Common myeloid progenitor, CD34-positive (primary cell): ENCODE measurements at regions not wholly inside any gene's neighbourhood (a gene's known extent, or its start where the extent isn't known, plus 50 kb on each side); places are given as distances from the start of the nearest gene placed in this dataset.
A peak's percentile ranks its signal among the peaks of the same experiment; 100 is the strongest.

Source experiments
- CTCF ChIA-PET: fragments of 350-600 bp; sonication (Branson Sonifier 250); formaldehyde crosslinking; loops from one replicate; lab custom pipeline; 2021; ENCODE audit warnings: antibody characterized with exemption; lab: Charles Lee
- POLR2A ChIA-PET: fragments of 350-600 bp; sonication (Branson Sonifier 250); formaldehyde crosslinking; loops from one replicate; lab custom pipeline; 2021; ENCODE audit warnings: antibody characterized with exemption; lab: Charles Lee
- DNase-seq, 3 donors: peaks; one replicate each; pipeline versions ENCODE4 v3.0.0 to v3.0.0-alpha.2; 2013
- H3K27ac ChIP-seq, 2 experiments: 1 replicate in 1 of 2; 2 replicates in 1 of 2; pipeline ENCODE4 v1.7.0; 2013; ENCODE audit warnings: inconsistent platforms in 2 of 2, low read length in 2 of 2, mild to moderate bottlenecking in 2 of 2, low read depth in 1 of 2, moderate library complexity in 1 of 2; ENCODE audit not compliant: severe bottlenecking in 2 of 2, insufficient read depth in 1 of 2, poor library complexity in 1 of 2
- H3K27me3 ChIP-seq, 5 experiments: replicated peaks in 2 of 5; 1 replicate in 3 of 5; 2 replicates in 2 of 5; pipeline versions ENCODE4 v1.6.1 to v1.7.0; 2013; ENCODE audit warnings: low read length in 4 of 5, mild to moderate bottlenecking in 2 of 5, moderate library complexity in 2 of 5, inconsistent platforms in 1 of 5; ENCODE audit not compliant: insufficient read depth in 5 of 5, control insufficient read depth in 4 of 5
- H3K36me3 ChIP-seq, 4 experiments: 1 replicate in 2 of 4; 2 replicates in 2 of 4; pipeline versions ENCODE4 v1.6.1 to v1.7.0; 2013; ENCODE audit warnings: low read length in 3 of 4, control low read depth in 1 of 4, mild to moderate bottlenecking in 1 of 4; ENCODE audit not compliant: control insufficient read depth in 4 of 4, insufficient read depth in 4 of 4
- H3K4me1 ChIP-seq, 4 experiments: 1 replicate in 3 of 4; 2 replicates in 1 of 4; pipeline versions ENCODE4 v1.6.1 to v1.7.1; 2013; ENCODE audit warnings: low read length in 3 of 4, mild to moderate bottlenecking in 3 of 4, control low read depth in 1 of 4, inconsistent platforms in 1 of 4, moderate library complexity in 1 of 4; ENCODE audit not compliant: control insufficient read depth in 4 of 4, insufficient read depth in 4 of 4; ENCODE audit errors: control extremely low read depth in 1 of 4
- H3K4me3 ChIP-seq, 7 experiments: 1 replicate in 4 of 7; 2 replicates in 3 of 7; pipeline versions ENCODE4 v1.5.1 to v1.7.0; 2013; ENCODE audit warnings: mild to moderate bottlenecking in 7 of 7, low read length in 6 of 7, moderate library complexity in 6 of 7, inconsistent platforms in 2 of 7, low read depth in 2 of 7, control low read depth in 1 of 7; ENCODE audit not compliant: insufficient read depth in 4 of 7, control insufficient read depth in 1 of 7; ENCODE audit errors: extremely low read depth in 1 of 7
- H3K9me3 ChIP-seq, 5 experiments: 1 replicate in 4 of 5; 2 replicates in 1 of 5; pipeline versions ENCODE4 v1.6.1 to v1.7.1; 2013; ENCODE audit warnings: low read length in 4 of 5, mild to moderate bottlenecking in 2 of 5, inconsistent platforms in 1 of 5, low read depth in 1 of 5, moderate library complexity in 1 of 5; ENCODE audit not compliant: control insufficient read depth in 4 of 5, insufficient read depth in 2 of 5; ENCODE audit errors: control extremely low read depth in 1 of 5
- WGBS: methylation state at CpG from one replicate; pipeline ENCODE4 v1.1.5; 2013; ENCODE audit not compliant: insufficient coverage; 5-methylcytosine and 5-hydroxymethylcytosine counted together

DNA sequence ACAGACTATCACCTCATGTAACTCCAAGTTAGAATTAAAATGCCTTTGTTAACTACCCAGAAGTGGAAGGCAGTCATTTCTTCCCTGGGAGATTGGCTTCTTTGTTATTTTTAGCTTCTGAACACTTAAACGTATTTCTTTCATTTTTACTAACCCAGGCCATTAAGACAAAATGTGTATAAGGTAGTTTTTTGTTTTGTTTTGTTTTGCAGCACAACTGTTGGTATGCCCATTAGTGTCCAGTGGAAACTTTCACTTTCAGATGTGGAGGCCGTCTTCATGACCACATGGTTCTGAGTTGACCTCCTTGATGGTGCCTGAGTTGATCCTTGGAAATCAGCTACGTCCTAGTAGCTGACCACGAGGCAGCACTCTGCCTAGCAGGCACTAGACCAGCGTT lies 264.6 kb upstream of the ZNF608 start:
- POLR2A ChIA-PET = no interaction called here
- peaks cover 5 to 8% (median 5%) of the 10 kb centered on the region in 4 experiments for H3K4me1 ChIP-seq
- 93% methylated on average over 3 of the region's 5 CpGs for WGBS
- no peak for DNase-seq
- no peak overlapping the region for H3K27ac ChIP-seq
- CTCF ChIA-PET = no interaction called here
- no peaks in the 10 kb centered on the region for H3K27me3 ChIP-seq
- H3K4me3 ChIP-seq = no peak overlapping the region
- H3K36me3 ChIP-seq = no peaks in the 10 kb centered on the region
- H3K9me3 ChIP-seq = no peaks in the 10 kb centered on the region

DNA sequence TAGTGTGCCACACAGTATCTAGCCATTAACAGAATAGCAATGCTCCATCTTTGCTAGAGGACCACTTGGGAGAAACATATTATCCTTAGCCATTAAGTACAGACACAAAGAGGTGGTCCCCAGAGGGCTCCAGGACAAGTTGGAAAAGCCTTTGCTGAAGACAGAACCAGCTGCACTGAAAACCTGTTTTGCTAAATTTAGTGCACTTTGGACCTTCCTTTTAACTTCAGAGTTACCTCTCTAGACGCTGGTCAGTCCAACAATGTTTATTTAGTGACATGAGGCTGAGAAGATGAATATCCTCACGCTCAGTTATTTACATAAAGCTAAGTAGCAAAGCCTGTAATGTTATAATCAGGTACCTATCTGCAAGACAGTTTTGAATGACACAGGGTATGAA lies 265.0 kb upstream of the ZNF608 start:
- no peak overlapping the region for H3K27ac ChIP-seq
- H3K4me1 ChIP-seq = peaks cover under 1 to 4% (median 2%) of the 10 kb centered on the region in 4 experiments
- ChIA-PET CTCF (no interaction called here), POLR2A (no interaction called here)
- H3K36me3 ChIP-seq = no peaks in the 10 kb centered on the region
- no peak for DNase-seq
- H3K4me3 ChIP-seq = no peak overlapping the region
- no peaks in the 10 kb centered on the region for H3K27me3 ChIP-seq
- H3K9me3 ChIP-seq = no peaks in the 10 kb centered on the region
- WGBS = 100% methylated on average over 2 of the region's 2 CpGs

- Histone ChIP-seq H3K9me3 (no peaks in the 10 kb centered on the region), H3K27ac (no peak overlapping the region), H3K4me1 (no peaks in the 10 kb centered on the region), H3K36me3 (no peaks in the 10 kb centered on the region), H3K4me3 (no peak overlapping the region), H3K27me3 (no peaks in the 10 kb centered on the region)
- 40% methylated on average over 2 of the region's 4 CpGs for WGBS
- DNase-seq = peak in 2 of 3 donors; percentile 7 to 30
- ChIA-PET POLR2A (no interaction called here), CTCF (no interaction called here)
Measured at GRCh38 chr5:125011947-125012346, 265.5 kb upstream of the ZNF608 start.

DNA sequence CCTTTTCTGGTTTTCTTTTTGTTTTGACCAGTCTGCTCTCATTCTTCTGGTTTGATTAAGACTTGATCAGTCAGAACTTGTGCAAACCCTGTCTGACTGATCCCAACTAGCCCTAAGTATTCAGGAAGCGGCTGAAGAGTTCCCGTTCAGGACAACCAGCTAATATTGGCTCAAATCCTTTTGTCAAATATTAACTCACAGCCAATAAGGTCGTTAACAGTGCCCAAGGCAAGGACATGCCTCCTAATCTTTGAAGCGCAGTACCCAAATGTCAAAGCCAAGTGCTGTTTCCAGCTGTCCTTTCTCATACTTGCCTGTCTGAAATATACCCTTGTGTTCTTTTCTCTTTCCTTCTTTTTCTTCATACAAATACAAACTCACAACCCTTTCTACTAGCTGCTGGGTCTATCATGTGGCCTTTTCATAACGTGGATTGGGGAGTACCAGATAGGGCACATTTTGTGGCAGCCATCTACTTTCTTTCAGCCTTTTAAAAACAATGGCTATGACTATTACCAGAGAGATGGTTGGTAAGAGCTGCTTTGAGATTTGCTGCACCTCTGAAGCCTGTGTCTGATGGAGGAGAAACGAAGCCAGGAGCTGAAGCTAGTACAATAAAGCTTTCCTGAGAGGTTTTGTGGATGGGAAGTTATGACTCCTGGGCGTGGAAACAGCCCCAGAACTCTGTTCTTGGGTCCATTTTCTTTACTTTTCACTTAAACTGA lies 266.4 kb upstream of the ZNF608 start:
- H3K27ac ChIP-seq = no peak overlapping the region
- H3K4me1 ChIP-seq = no peaks in the 10 kb centered on the region
- no peaks in the 10 kb centered on the region for H3K36me3 ChIP-seq
- DNase-seq = no peak
- POLR2A ChIA-PET = no interaction called here
- H3K9me3 ChIP-seq = no peaks in the 10 kb centered on the region
- CTCF ChIA-PET = no interaction called here
- no peaks in the 10 kb centered on the region for H3K27me3 ChIP-seq
- 100% methylated on average over 5 of the region's 7 CpGs for WGBS
- H3K4me3 ChIP-seq = no peak overlapping the region

- H3K4me3 ChIP-seq = no peak overlapping the region
- WGBS = no CpG with 5 or more reads among the region's 1 CpG
- H3K27ac ChIP-seq = no peak overlapping the region
- no peaks in the 10 kb centered on the region for H3K4me1 ChIP-seq
- H3K9me3 ChIP-seq = no peaks in the 10 kb centered on the region
- DNase-seq = no peak
- no peaks in the 10 kb centered on the region for H3K27me3 ChIP-seq
- no peaks in the 10 kb centered on the region for H3K36me3 ChIP-seq
- CTCF ChIA-PET = no interaction called here
- POLR2A ChIA-PET = no interaction called here
Measured at GRCh38 chr5:125014202-125014601, 267.8 kb upstream of the ZNF608 start.

- Histone ChIP-seq H3K4me3 (no peak overlapping the region), H3K27me3 (no peaks in the 10 kb centered on the region), H3K36me3 (no peaks in the 10 kb centered on the region), H3K4me1 (no peaks in the 10 kb centered on the region), H3K9me3 (no peaks in the 10 kb centered on the region), H3K27ac (no peak overlapping the region)
- 100% methylated on average over 1 of the region's 1 CpG for WGBS
- ChIA-PET CTCF (no interaction called here), POLR2A (no interaction called here)
- DNase-seq = no peak
Measured at GRCh38 chr5:125017796-125018195, 271.4 kb upstream of the ZNF608 start.

- Histone ChIP-seq H3K36me3 (no peaks in the 10 kb centered on the region), H3K4me3 (no peak overlapping the region), H3K27ac (no peak overlapping the region), H3K9me3 (no peaks in the 10 kb centered on the region), H3K4me1 (no peaks in the 10 kb centered on the region), H3K27me3 (no peaks in the 10 kb centered on the region)
- DNase-seq = no peak
- CTCF ChIA-PET = no interaction called here
- POLR2A ChIA-PET = no interaction called here
- 86% methylated on average over 5 of the region's 6 CpGs for WGBS
Measured at GRCh38 chr5:125023673-125024072, 277.2 kb upstream of the ZNF608 start.
